Body of pancreas (tissue), 4 donors: ENCODE measurements at regions not wholly inside any gene's neighbourhood (a gene's known extent, or its start where the extent isn't known, plus 50 kb on each side); places are given as distances from the start of the nearest gene placed in this dataset.

Source experiments
- ATAC-seq: fragments of 150-250 bp; one replicate; pipeline ENCODE4 v1.9.1; 2016
- DNase-seq, 4 donors: peaks; one replicate each; pipeline ENCODE4 v3.0.0-alpha.2; 2019
- H3K27ac ChIP-seq, 4 donors: fragments of 200-600 bp; sonication (generic); 1 replicate in 3 of 4; 2 replicates in 1 of 4; pipeline versions ENCODE4 v1.5.1 to v1.6.1; 2016 to 2019; ENCODE audit warnings: mild to moderate bottlenecking in 1 of 4, mixed read lengths in 1 of 4, moderate library complexity in 1 of 4
- H3K27me3 ChIP-seq, 2 donors: fragments of 200-600 bp; sonication (generic); one replicate each; pipeline ENCODE4 v1.6.0; 2016; ENCODE audit warnings: mild to moderate bottlenecking in 1 of 2
- H3K36me3 ChIP-seq, 2 donors: fragments of 200-600 bp; sonication (generic); replicated peaks in 1 of 2; 2 replicates each; pipeline ENCODE4 v1.5.1; 2016; ENCODE audit warnings: low read depth in 2 of 2; ENCODE audit not compliant: insufficient read depth in 1 of 2
- H3K4me1 ChIP-seq: fragments of 200-600 bp; sonication (generic); one replicate; pipeline ENCODE4 v1.6.0; 2016
- H3K4me3 ChIP-seq, 2 donors: fragments of 200-600 bp; sonication (generic); 1 replicate in 1 of 2; 2 replicates in 1 of 2; pipeline ENCODE4 v1.5.1; 2016 to 2019
- H3K9me3 ChIP-seq, 3 donors: fragments of 200-600 bp; sonication (generic); 1 replicate in 2 of 3; 2 replicates in 1 of 3; pipeline ENCODE4 v1.5.1; 2016
- POLR2A ChIP-seq, 3 donors: fragments of 450-650 bp; IDR thresholded peaks; one replicate each; pipeline ENCODE4 v1.6.1; 2016; ENCODE audit warnings: antibody characterized with exemption in 3 of 3, mild to moderate bottlenecking in 2 of 3
- WGBS, 2 donors: methylation state at CpG; one replicate each; pipeline ENCODE4 v1.1.5; 2017; 5-methylcytosine and 5-hydroxymethylcytosine counted together
- intact Hi-C: fragments of 100-400 bp; cut with DNase I; formaldehyde crosslinking; loops from one replicate; pipeline ENCODE4 v1.15.1; 2023
- TF ChIP-seq, protein P1 (sequence below), 7 experiments: fragments of 450-650 bp in 4 of 7; fragments of 200-600 bp in 3 of 7; sonication (generic) in 3 of 7; IDR thresholded peaks; one replicate each; pipeline ENCODE4 v1.5.1; 2016 to 2019; ENCODE audit warnings: antibody characterized with exemption in 7 of 7

DNA sequence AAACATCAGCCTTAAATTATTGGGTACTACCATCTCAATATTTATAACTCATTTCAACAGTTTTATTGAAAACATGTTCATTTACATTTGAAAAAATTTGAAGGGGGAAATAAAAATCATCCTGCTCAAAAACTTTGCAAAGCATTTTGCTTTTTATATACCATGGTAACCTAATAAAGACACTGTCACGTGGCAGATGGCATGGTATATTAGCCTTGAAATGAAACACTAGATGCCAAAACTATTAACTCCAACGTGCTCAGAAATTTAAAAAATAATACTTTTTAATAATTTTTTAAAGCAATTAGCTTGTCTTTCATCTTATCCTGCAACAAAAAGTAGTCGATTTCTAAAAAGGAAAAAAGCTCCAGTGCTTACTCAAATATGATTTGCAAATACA is 88.6 kb upstream of the NFIB start:
- no peaks in the 10 kb centered on the region for H3K27me3 ChIP-seq
- ATAC-seq: no peak
- no peaks in the 10 kb centered on the region for H3K4me1 ChIP-seq
- H3K9me3 ChIP-seq: no peaks in the 10 kb centered on the region
- 45 to 53% methylated on average over 3 of the region's 3 CpGs for WGBS, 2 donors
- intact Hi-C loops: no loop called here
- no peak overlapping the region for H3K4me3 ChIP-seq
- no peak overlapping the region for H3K27ac ChIP-seq
- DNase-seq: no peak
- H3K36me3 ChIP-seq: no peaks in the 10 kb centered on the region
- TF ChIP-seq POLR2A (IDR thresholded peaks at IDR 0.05): no peak
- TF ChIP-seq, protein P1, sequence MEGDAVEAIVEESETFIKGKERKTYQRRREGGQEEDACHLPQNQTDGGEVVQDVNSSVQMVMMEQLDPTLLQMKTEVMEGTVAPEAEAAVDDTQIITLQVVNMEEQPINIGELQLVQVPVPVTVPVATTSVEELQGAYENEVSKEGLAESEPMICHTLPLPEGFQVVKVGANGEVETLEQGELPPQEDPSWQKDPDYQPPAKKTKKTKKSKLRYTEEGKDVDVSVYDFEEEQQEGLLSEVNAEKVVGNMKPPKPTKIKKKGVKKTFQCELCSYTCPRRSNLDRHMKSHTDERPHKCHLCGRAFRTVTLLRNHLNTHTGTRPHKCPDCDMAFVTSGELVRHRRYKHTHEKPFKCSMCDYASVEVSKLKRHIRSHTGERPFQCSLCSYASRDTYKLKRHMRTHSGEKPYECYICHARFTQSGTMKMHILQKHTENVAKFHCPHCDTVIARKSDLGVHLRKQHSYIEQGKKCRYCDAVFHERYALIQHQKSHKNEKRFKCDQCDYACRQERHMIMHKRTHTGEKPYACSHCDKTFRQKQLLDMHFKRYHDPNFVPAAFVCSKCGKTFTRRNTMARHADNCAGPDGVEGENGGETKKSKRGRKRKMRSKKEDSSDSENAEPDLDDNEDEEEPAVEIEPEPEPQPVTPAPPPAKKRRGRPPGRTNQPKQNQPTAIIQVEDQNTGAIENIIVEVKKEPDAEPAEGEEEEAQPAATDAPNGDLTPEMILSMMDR (IDR thresholded peaks at IDR 0.05): no peak

DNA sequence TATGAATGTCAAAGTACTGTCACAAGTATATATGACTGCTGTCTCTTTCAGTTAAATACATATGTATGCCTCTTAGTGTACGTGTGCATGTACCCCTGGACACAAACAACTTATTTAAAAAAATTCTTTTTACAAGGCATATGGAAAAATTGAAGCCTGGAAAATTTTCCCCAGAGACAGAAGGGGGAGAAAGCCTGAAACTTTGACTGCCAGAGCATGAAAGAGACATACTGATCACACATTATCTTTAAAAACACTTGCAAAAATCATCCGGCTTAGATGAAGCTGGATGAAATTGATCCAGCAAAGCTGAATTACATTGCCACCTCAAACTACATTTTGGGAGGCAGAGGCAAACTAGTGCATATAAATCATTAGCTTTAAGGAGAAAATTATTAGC is 88.0 kb upstream of the NFIB start:
- DNase-seq: no peak
- TF ChIP-seq, protein P1 (IDR thresholded peaks at IDR 0.05): no peak
- no peak for TF ChIP-seq POLR2A (IDR thresholded peaks at IDR 0.05)

DNA sequence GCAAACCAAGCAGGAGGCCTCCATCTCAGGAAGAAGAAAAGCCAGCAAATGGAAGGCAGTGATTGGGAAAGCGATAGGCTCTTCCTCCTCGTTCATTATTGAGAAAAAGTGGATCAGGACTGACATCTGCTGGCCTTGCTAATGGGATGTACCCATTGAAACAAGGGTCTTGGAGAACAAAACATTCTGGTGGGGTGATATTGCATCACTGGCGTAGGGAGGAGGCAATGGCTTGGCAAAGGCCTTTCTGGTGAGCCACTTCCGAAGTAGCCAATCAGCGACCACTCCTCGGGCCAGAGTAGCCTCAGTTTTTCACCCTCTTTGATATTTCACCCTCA is 86.7 kb upstream of the NFIB start:
- H3K27ac ChIP-seq: no peak overlapping the region

More for the DNA sequence above, 88.0 kb upstream of the NFIB start:
- 68 to 82% methylated on average over 2 of the region's 2 CpGs for WGBS, 2 donors
- Histone ChIP-seq H3K27me3 (no peaks in the 10 kb centered on the region), H3K4me3 (no peak overlapping the region), H3K9me3 (no peaks in the 10 kb centered on the region), H3K36me3 (no peaks in the 10 kb centered on the region), H3K4me1 (no peaks in the 10 kb centered on the region), H3K27ac (no peak overlapping the region)
- no peak for ATAC-seq
- intact Hi-C loops: no loop called here

DNA sequence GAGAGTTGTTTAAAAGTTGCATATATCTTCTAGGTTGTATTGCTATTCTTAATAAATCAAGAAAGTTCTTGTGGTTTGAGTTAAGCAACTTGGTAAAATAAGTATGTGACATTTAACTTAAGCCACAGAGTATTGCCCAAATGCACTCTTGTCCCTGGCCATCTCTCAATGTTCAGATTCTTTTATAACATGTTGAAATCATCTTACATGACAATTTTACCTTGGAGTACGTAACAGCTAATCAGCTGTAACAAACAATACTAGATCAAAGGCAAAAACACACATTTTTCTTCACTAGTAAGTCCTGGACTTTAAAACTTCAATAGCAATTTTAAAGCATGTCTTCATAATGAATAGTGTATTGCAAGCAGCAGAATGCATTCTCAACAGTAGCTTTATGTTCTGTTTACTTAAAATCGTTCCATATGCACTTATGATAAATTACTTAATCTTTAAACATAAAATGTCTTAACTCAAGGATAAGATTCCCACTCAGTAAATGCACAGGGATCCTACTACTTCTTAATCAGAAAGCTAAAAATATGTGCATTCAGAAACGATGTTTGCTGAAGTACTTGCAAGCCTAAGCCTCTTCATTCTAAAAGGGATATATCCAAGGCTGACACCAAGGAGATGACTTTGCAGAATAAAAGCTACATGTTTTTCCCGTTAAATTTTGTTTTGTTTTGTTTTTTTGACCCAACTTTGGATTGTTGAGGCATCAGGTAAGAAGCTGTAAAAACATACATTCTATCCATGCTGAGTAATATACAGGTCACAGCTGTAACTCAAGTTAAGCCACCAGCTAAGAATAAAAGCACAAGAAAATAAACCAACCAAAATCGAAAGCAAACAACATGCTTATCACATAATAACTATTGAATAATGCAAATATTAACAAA is 86.1 kb upstream of the NFIB start:
- no peak for ATAC-seq
- Histone ChIP-seq H3K27me3 (no peaks in the 10 kb centered on the region), H3K36me3 (no peaks in the 10 kb centered on the region), H3K27ac (no peak overlapping the region), H3K4me1 (no peaks in the 10 kb centered on the region), H3K4me3 (no peak overlapping the region), H3K9me3 (no peaks in the 10 kb centered on the region)
- no peak for DNase-seq
- TF ChIP-seq, protein P1 (IDR thresholded peaks at IDR 0.05): no peak
- no peak for TF ChIP-seq POLR2A (IDR thresholded peaks at IDR 0.05)
- intact Hi-C loops: no loop called here
- 25 to 28% methylated on average over 5 of the region's 5 CpGs for WGBS, 2 donors

More for the DNA sequence above, 86.7 kb upstream of the NFIB start:
- Histone ChIP-seq H3K36me3 (no peaks in the 10 kb centered on the region), H3K9me3 (no peaks in the 10 kb centered on the region), H3K4me1 (no peaks in the 10 kb centered on the region), H3K27me3 (no peaks in the 10 kb centered on the region), H3K4me3 (no peak overlapping the region)
- peak; percentile 38 for ATAC-seq
- intact Hi-C loops: no loop called here
- no peak for TF ChIP-seq POLR2A (IDR thresholded peaks at IDR 0.05)
- TF ChIP-seq, protein P1 (IDR thresholded peaks at IDR 0.05): peak in 4 of 7 experiments; percentile 28 to 50 (median 40)
- peak; percentile 12 to 39 (median 18) for DNase-seq
- 60 to 69% methylated on average over 6 of the region's 6 CpGs for WGBS, 2 donors

DNA sequence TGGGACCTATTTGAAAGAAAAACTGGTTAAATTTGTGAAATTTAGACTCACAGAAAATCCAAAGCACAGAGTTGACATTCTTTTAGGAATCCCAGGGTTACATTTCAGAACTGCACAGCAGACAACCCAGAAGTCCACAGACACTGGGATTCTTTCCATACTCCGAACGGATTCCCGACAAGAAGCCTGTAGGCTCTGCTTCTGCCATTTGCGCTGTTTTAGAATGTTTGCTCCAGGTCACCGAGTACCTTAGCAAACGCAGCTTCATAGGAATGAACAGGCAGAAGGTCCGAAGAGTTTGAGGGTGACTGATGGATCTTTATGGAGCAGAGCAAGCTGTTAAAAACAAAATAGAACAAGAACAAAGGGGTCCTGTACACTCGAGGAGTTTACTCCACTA is 84.5 kb upstream of the NFIB start:
- no peak for DNase-seq

More for the DNA sequence above, 84.5 kb upstream of the NFIB start:
- no peaks in the 10 kb centered on the region for H3K27me3 ChIP-seq
- H3K27ac ChIP-seq: no peak overlapping the region
- no peaks in the 10 kb centered on the region for H3K9me3 ChIP-seq
- no peak overlapping the region for H3K4me3 ChIP-seq
- no peaks in the 10 kb centered on the region for H3K4me1 ChIP-seq
- TF ChIP-seq, protein P1 (IDR thresholded peaks at IDR 0.05): no peak
- TF ChIP-seq POLR2A (IDR thresholded peaks at IDR 0.05): no peak
- intact Hi-C loops: no loop called here
- 82 to 87% methylated on average over 8 of the region's 8 CpGs for WGBS, 2 donors
- no peaks in the 10 kb centered on the region for H3K36me3 ChIP-seq
- ATAC-seq: no peak
